ENCODE measurements at regions not wholly inside any gene's neighbourhood (a gene's known extent, or its start where the extent isn't known, plus 50 kb on each side); places are given as distances from the start of the nearest gene placed in this dataset.
A peak's percentile ranks its signal among the peaks of the same experiment; 100 is the strongest.

DNA sequence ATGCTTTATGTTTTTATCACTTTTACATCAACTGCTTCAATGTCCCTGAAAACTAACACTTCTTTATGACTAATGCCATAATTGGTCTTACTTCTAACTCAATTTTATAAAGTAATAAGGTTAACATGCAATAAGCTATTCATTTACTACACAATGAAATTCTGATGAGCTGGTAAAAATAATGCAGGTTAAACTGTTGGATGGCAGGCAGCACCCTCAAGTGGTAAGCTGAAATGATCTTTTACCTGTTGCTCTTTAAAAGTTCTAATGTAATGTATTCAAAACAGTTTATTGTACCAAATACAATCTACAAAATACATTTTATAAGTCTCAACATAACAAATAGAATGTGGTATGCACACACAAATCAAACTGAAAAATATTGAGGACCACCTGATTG lies 1280.3 kb downstream of the CDH8 start:
- no peak for TF ChIP-seq POLR2AphosphoS5 (IDR thresholded peaks at IDR 0.05; ENCODE audit: low read depth, low read length)
- TF ChIP-seq CTCF (IDR thresholded peaks at IDR 0.05) = peak; percentile 9; the same call in 1 of the 2 replicates
- no peak for TF ChIP-seq SIN3A (IDR thresholded peaks at IDR 0.05; ENCODE audit: borderline replicate concordance, insufficient read depth, low read depth, low read length)
- no peak for TF ChIP-seq TCF7L2 (IDR thresholded peaks at IDR 0.05; ENCODE audit: low read depth, low read length)
- TF ChIP-seq, protein P1, sequence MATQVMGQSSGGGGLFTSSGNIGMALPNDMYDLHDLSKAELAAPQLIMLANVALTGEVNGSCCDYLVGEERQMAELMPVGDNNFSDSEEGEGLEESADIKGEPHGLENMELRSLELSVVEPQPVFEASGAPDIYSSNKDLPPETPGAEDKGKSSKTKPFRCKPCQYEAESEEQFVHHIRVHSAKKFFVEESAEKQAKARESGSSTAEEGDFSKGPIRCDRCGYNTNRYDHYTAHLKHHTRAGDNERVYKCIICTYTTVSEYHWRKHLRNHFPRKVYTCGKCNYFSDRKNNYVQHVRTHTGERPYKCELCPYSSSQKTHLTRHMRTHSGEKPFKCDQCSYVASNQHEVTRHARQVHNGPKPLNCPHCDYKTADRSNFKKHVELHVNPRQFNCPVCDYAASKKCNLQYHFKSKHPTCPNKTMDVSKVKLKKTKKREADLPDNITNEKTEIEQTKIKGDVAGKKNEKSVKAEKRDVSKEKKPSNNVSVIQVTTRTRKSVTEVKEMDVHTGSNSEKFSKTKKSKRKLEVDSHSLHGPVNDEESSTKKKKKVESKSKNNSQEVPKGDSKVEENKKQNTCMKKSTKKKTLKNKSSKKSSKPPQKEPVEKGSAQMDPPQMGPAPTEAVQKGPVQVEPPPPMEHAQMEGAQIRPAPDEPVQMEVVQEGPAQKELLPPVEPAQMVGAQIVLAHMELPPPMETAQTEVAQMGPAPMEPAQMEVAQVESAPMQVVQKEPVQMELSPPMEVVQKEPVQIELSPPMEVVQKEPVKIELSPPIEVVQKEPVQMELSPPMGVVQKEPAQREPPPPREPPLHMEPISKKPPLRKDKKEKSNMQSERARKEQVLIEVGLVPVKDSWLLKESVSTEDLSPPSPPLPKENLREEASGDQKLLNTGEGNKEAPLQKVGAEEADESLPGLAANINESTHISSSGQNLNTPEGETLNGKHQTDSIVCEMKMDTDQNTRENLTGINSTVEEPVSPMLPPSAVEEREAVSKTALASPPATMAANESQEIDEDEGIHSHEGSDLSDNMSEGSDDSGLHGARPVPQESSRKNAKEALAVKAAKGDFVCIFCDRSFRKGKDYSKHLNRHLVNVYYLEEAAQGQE (IDR thresholded peaks at IDR 0.05; ENCODE audit: insufficient read depth in 1 of 2, low read depth in 2 of 2, low read length in 1 of 2) = no peak

All from Panc1 (cell line).